ENCODE measurements at regions not wholly inside any gene's neighbourhood (a gene's known extent, or its start where the extent isn't known, plus 50 kb on each side); places are given as distances from the start of the nearest gene placed in this dataset.

GRCh38 chr5:142491270-142491669 lies 166.4 kb upstream of the SPRY4 start (continued):
- TF ChIP-seq ATF2 (IDR thresholded peaks at IDR 0.05; ENCODE audit: low read length): no peak
- TF ChIP-seq FOS (IDR thresholded peaks at IDR 0.05; ENCODE audit: borderline replicate concordance, extremely low read depth, insufficient read length): no peak
- no peak for TF ChIP-seq MYB (IDR thresholded peaks at IDR 0.05; ENCODE audit: borderline replicate concordance, low read depth, low read length)
- TF ChIP-seq STAT1 (conservative IDR thresholded peaks at IDR 0.05): no peak
- TF ChIP-seq HCFC1 (IDR thresholded peaks at IDR 0.05; ENCODE audit: low read length): no peak
- TF ChIP-seq ZNF274 (IDR thresholded peaks at IDR 0.05; ENCODE audit: insufficient read depth, insufficient read length): no peak

- peaks cover 0 to 1% of the 10 kb centered on the region in 2 experiments; a peak in 2 of 4 replicates for H3K27me3 ChIP-seq (replicated peaks in 1 of 2; ENCODE audit: control insufficient read depth in 2 of 2, insufficient read depth in 2 of 2, low read length in 1 of 2)
- in situ Hi-C loops (cut with MboI) (no loop called here), intact Hi-C loops (cut with micrococcal nuclease; ENCODE audit: unreplicated experiment) (no loop called here)
- no peak overlapping the region for H3K27ac ChIP-seq (ENCODE audit: control insufficient read depth, insufficient read depth)
- H3K36me3 ChIP-seq (ENCODE audit: control insufficient read depth in 2 of 2, insufficient read depth in 2 of 2, low read length in 1 of 2): no peaks in the 10 kb centered on the region
- SMC1A ChIA-PET (ENCODE audit: uncharacterized antibody, unreplicated experiment): no interaction called here
- CTCF ChIA-PET: no interaction called here
- no peaks in the 10 kb centered on the region for H3K4me1 ChIP-seq (ENCODE audit: control insufficient read depth, insufficient read depth, low read length)
- BruUV-seq (replicated peaks): no TSS peak
- no peaks in the 10 kb centered on the region for H3K79me2 ChIP-seq (ENCODE audit: control insufficient read depth, insufficient read depth, low read length)
- no peak overlapping the region for H3K4me3 ChIP-seq
- 19% methylated on average over 2 of the region's 2 CpGs for WGBS (ENCODE audit: insufficient coverage, insufficient replicate concordance, low lambda C conversion rate, missing lambda C conversion rate)
- H4K20me1 ChIP-seq (ENCODE audit: control insufficient read depth, insufficient read depth): no peaks in the 10 kb centered on the region
- DNase-seq (ENCODE audit: low read depth, low spot score) (no peak), FAIRE-seq (no peak), ATAC-seq (no peak)
- H2AFZ ChIP-seq (ENCODE audit: control insufficient read depth, low read depth, low read length): no peak overlapping the region
- H3K9ac ChIP-seq (ENCODE audit: control insufficient read depth, insufficient read depth, low read length): no peak overlapping the region
- POLR2A ChIA-PET: no interaction called here
- no peaks in the 10 kb centered on the region for H3K9me3 ChIP-seq (replicated peaks; ENCODE audit: control insufficient read depth, insufficient read depth, low read length)
- no peak overlapping the region for H3K4me2 ChIP-seq (ENCODE audit: control insufficient read depth, insufficient read depth)
- RAD21 ChIA-PET (ENCODE audit: unreplicated experiment): no interaction called here
- no peak for TF ChIP-seq RELA (IDR thresholded peaks at IDR 0.05; ENCODE audit: borderline replicate concordance, partially characterized antibody)
- no peak for TF ChIP-seq IRF4 (IDR thresholded peaks at IDR 0.05; ENCODE audit: low read depth, low read length)
- no peak for TF ChIP-seq ZBTB11 (CRISPR knock-in tag; IDR thresholded peaks at IDR 0.05)
- TF ChIP-seq PAX8 (IDR thresholded peaks at IDR 0.05): no peak
- no peak for TF ChIP-seq RB1 (IDR thresholded peaks at IDR 0.05; ENCODE audit: borderline replicate concordance)
- no peak for TF ChIP-seq ZBTB33 (IDR thresholded peaks at IDR 0.05)
- TF ChIP-seq NR2C1 (IDR thresholded peaks at IDR 0.05): no peak
- TF ChIP-seq MYB (IDR thresholded peaks at IDR 0.05; ENCODE audit: borderline replicate concordance, low read depth, low read length): no peak
- TF ChIP-seq FOS (IDR thresholded peaks at IDR 0.05; ENCODE audit: borderline replicate concordance, extremely low read depth, insufficient read length): no peak
- TF ChIP-seq RBBP5 (conservative IDR thresholded peaks at IDR 0.05): no peak
- no peak for TF ChIP-seq NKRF (conservative IDR thresholded peaks at IDR 0.05)
- TF ChIP-seq ZNF24 (IDR thresholded peaks at IDR 0.05): no peak
- TF ChIP-seq SRF (IDR thresholded peaks at IDR 0.05; ENCODE audit: low read depth in 2 of 2, low read length in 2 of 2): no peak
Measured at GRCh38 chr5:142486581-142486980, 161.8 kb upstream of the SPRY4 start.

Data from GM12878 (cell line).